WTC11 (cell line): ENCODE measurements at regions not wholly inside any gene's neighbourhood (a gene's known extent, or its start where the extent isn't known, plus 50 kb on each side); places are given as distances from the start of the nearest gene placed in this dataset.

Source experiments
- ATAC-seq: fragments of 200-7000 bp; cut with Tn5 transposase; 2 replicates; pipeline ENCODE4 v1.10.0; 2021; ENCODE audit warnings: mild to moderate bottlenecking, moderate library complexity
- CTCF ChIA-PET: fragments of 300-600 bp; sonication (Branson Sonifier 250); formaldehyde crosslinking; loops from one replicate; lab custom pipeline; 2021; ENCODE audit warnings: antibody characterized with exemption; lab: Charles Lee
- POLR2A ChIA-PET: fragments of 350-600 bp; sonication (Branson Sonifier 250); formaldehyde crosslinking; loops from one replicate; lab custom pipeline; 2021; ENCODE audit warnings: antibody characterized with exemption; lab: Charles Lee
- DNase-seq: peaks from one replicate; pipeline ENCODE4 v3.0.0; 2021; ENCODE audit warnings: low spot score
- H3K27ac Mint-ChIP-seq: 2 replicates; pipeline ENCODE4 v1.8.0; 2021; ENCODE audit warnings: mixed read lengths
- H3K27me3 Mint-ChIP-seq: 2 replicates; pipeline ENCODE4 v1.8.0; 2021; ENCODE audit warnings: low read depth, mild to moderate bottlenecking, moderate library complexity, mixed read lengths
- H3K36me3 Mint-ChIP-seq: 2 replicates; pipeline ENCODE4 v1.8.0; 2021; ENCODE audit warnings: mixed read lengths
- H3K4me1 Mint-ChIP-seq: 2 replicates; pipeline ENCODE4 v1.8.0; 2022; ENCODE audit warnings: mixed read lengths
- H3K4me3 Mint-ChIP-seq: 2 replicates; pipeline ENCODE4 v1.8.0; 2021; ENCODE audit warnings: mild to moderate bottlenecking, moderate library complexity, mixed read lengths
- H3K9me3 Mint-ChIP-seq: 2 replicates; pipeline ENCODE4 v1.8.0; 2021; ENCODE audit warnings: mixed read lengths
- ATF6 ChIP-seq: sonication (generic); formaldehyde crosslinking; IDR thresholded peaks from 2 replicates; pipeline ENCODE4 v1.8.1; 2023; ENCODE audit warnings: mild to moderate bottlenecking, missing genetic modification reagents
- IRF2 ChIP-seq: sonication (generic); formaldehyde crosslinking; IDR thresholded peaks from 2 replicates; pipeline ENCODE4 v1.8.0; 2022; ENCODE audit warnings: low read depth, missing genetic modification reagents, borderline replicate concordance
- SMAD3 ChIP-seq: sonication (generic); formaldehyde crosslinking; IDR thresholded peaks from 2 replicates; pipeline ENCODE4 v1.8.0; 2022; ENCODE audit warnings: missing genetic modification reagents, mild to moderate bottlenecking, borderline replicate concordance
- TEAD1 ChIP-seq: sonication (generic); formaldehyde crosslinking; IDR thresholded peaks from 2 replicates; pipeline ENCODE4 v1.8.0; 2022; ENCODE audit warnings: mild to moderate bottlenecking, missing genetic modification reagents
- ZNF138 ChIP-seq: sonication (generic); formaldehyde crosslinking; conservative IDR thresholded peaks from 2 replicates; pipeline ENCODE4 v1.8.1; 2022; ENCODE audit warnings: mild to moderate bottlenecking, moderate library complexity, missing genetic modification reagents
- ZNF396 ChIP-seq: fragments of 250-450 bp; sonication (Bioruptor Pico); IDR thresholded peaks from 2 replicates; pipeline ENCODE4 v1.8.0; 2021; ENCODE audit warnings: mild to moderate bottlenecking, moderate library complexity, borderline replicate concordance

- 0 out of 2 replicates have a peak, but pooled peaks cover 3% of the 10 kb centered on the region for H3K4me1 Mint-ChIP-seq
- CTCF ChIA-PET, result interaction anchor here (0.6 to 1.9 kb wide), 3 partner anchors 31 to 561 kb away, joined by 3 to 6 read pairs (median 4); no protein-coding TSS in a partner anchor
- no peaks in the 10 kb centered on the region for H3K36me3 Mint-ChIP-seq
- ATAC-seq, result no peak
- no peaks in the 10 kb centered on the region for H3K9me3 Mint-ChIP-seq
- DNase-seq, result no peak
- no peak overlapping the region for H3K27ac Mint-ChIP-seq
- POLR2A ChIA-PET, result no interaction called here
- H3K27me3 Mint-ChIP-seq, result no peaks in the 10 kb centered on the region
- TF ChIP-seq ATF6 (CRISPR knock-in tag) (no peak), IRF2 (CRISPR knock-in tag) (no peak), ZNF138 (CRISPR knock-in tag) (no peak), SMAD3 (CRISPR knock-in tag) (no peak), ZNF396 (CRISPR knock-in tag) (no peak), TEAD1 (CRISPR knock-in tag) (no peak)
- H3K4me3 Mint-ChIP-seq, result no peak overlapping the region
Observed at GRCh38 chr12:123032736-123033391, 52.4 kb downstream of the ARL6IP4 start.
